ENCODE measurements at regions not wholly inside any gene's neighbourhood (a gene's known extent, or its start where the extent isn't known, plus 50 kb on each side); places are given as distances from the start of the nearest gene placed in this dataset.
A peak's percentile ranks its signal among the peaks of the same experiment; 100 is the strongest.

- no peak for DNase-seq
Measured at GRCh38 chr2:204109681-204110080, 173.1 kb downstream of the ICOS start.

- DNase-seq: peak in 1 of 2 donors; percentile 1
Measured at GRCh38 chr2:204110338-204110741, 173.8 kb downstream of the ICOS start.

GRCh38 chr2:204110751-204111516 lies 174.4 kb downstream of the ICOS start:
- no peak for DNase-seq

GRCh38 chr2:204112084-204112770 lies 175.7 kb downstream of the ICOS start:
- DNase-seq: no peak

- DNase-seq: no peak
Measured at GRCh38 chr2:204114295-204115136, 178.0 kb downstream of the ICOS start.

GRCh38 chr2:204115137-204116056 lies 178.8 kb downstream of the ICOS start:
- DNase-seq: no peak

GRCh38 chr2:204116159-204116792 lies 179.7 kb downstream of the ICOS start:
- no peak for DNase-seq

GRCh38 chr2:204122425-204122824 lies 185.9 kb downstream of the ICOS start:
- no peak for DNase-seq

- no peak for DNase-seq
Measured at GRCh38 chr2:204124140-204124750, 187.7 kb downstream of the ICOS start.

GRCh38 chr2:204126705-204127104 lies 190.1 kb downstream of the ICOS start:
- DNase-seq: no peak

- no peak for DNase-seq
Measured at GRCh38 chr2:204127238-204127637, 190.7 kb downstream of the ICOS start.

GRCh38 chr2:204129591-204130294 lies 193.2 kb downstream of the ICOS start:
- DNase-seq: no peak

- no peak for DNase-seq
Measured at GRCh38 chr2:204131621-204132020, 195.1 kb downstream of the ICOS start.

GRCh38 chr2:204133476-204133875 lies 196.9 kb downstream of the ICOS start:
- DNase-seq: no peak

- no peak for DNase-seq
Measured at GRCh38 chr2:204134421-204134820, 197.9 kb downstream of the ICOS start.

GRCh38 chr2:204135752-204136151 lies 199.2 kb downstream of the ICOS start:
- DNase-seq: no peak

- DNase-seq: no peak
Measured at GRCh38 chr2:204138206-204138605, 201.6 kb downstream of the ICOS start.

- DNase-seq: no peak
Measured at GRCh38 chr2:204140246-204140645, 203.7 kb downstream of the ICOS start.

GRCh38 chr2:204143216-204144014 lies 206.9 kb downstream of the ICOS start:
- no peak for DNase-seq

GRCh38 chr2:204144492-204144891 lies 207.9 kb downstream of the ICOS start:
- no peak for DNase-seq

All from bone marrow (tissue), 2 donors.